ENCODE measurements at regions not wholly inside any gene's neighbourhood (a gene's known extent, or its start where the extent isn't known, plus 50 kb on each side); places are given as distances from the start of the nearest gene placed in this dataset.

DNA sequence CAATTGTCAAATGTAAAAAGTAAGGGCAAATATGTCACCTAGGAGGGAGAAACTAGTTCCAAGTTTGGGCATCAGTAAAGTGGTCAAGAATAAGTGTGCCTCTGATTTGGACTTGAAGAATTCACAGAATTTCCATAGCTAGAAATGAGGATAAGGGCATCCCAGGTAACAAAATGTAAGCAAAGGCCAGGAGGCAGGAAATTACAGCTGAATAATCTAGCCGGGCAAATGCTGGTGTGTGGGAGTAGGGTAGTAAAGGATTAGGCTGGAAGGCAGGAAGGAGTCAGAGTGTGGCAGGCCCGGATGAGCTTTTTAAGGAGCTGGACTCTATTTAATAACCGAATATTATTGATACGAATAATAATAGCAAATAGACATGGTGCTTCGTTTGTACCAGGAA, 144.9 kb upstream of the EGFLAM start:
- no peak overlapping the region for H3K4me3 ChIP-seq (replicated peaks in 1 of 2; ENCODE audit: low read depth in 1 of 2, low read length in 2 of 2)
- H3K9ac ChIP-seq (ENCODE audit: low read length), result no peak overlapping the region
- CTCF ChIA-PET, result no interaction called here
- no TSS peak for BruUV-seq (replicated peaks)
- peaks cover 9% of the 10 kb centered on the region; the same call in 1 of the 2 replicates for H3K27me3 ChIP-seq (ENCODE audit: insufficient read depth, low read length)
- no peak overlapping the region for H2AFZ ChIP-seq (ENCODE audit: low read depth, low read length, poor library complexity, severe bottlenecking)
- RAD21 ChIA-PET (ENCODE audit: low non-redundant PET in 1 of 2, low total read pairs in 2 of 2, uncharacterized antibody in 2 of 2, unreplicated experiment in 2 of 2), result no interaction called here
- POLR2A ChIA-PET, result no interaction called here
- no peak overlapping the region for H3K4me2 ChIP-seq (ENCODE audit: low read length)
- no peaks in the 10 kb centered on the region for H3K79me2 ChIP-seq (ENCODE audit: insufficient read depth, low read length)
- no peak for ATAC-seq
- no peaks in the 10 kb centered on the region for H3K9me2 ChIP-seq (ENCODE audit: insufficient read depth)
- no peaks in the 10 kb centered on the region for H3K36me3 ChIP-seq (ENCODE audit: control insufficient read depth in 1 of 2, insufficient read depth in 2 of 2, low read length in 2 of 2)
- H3K4me1 ChIP-seq (ENCODE audit: control insufficient read depth in 1 of 2, insufficient read depth in 2 of 2, low read length in 2 of 2), result no peaks in the 10 kb centered on the region
- intact Hi-C loops (cut with micrococcal nuclease), result no loop called here
- H4K20me1 ChIP-seq (ENCODE audit: insufficient read depth), result no peaks in the 10 kb centered on the region
- no peaks in the 10 kb centered on the region for H3K9me3 ChIP-seq (ENCODE audit: control insufficient read depth in 1 of 2, insufficient read depth in 1 of 2, low read depth in 1 of 2, low read length in 2 of 2)
- no peak overlapping the region for H3K27ac ChIP-seq (ENCODE audit: low read depth, low read length)
- no peak for DNase-seq (ENCODE audit: low read depth, low spot score)
- no peak for TF ChIP-seq ELF1 (IDR thresholded peaks at IDR 0.05; ENCODE audit: borderline replicate concordance, low read depth)
- TF ChIP-seq CEBPB (IDR thresholded peaks at IDR 0.05; ENCODE audit: low read depth), result no peak

DNA sequence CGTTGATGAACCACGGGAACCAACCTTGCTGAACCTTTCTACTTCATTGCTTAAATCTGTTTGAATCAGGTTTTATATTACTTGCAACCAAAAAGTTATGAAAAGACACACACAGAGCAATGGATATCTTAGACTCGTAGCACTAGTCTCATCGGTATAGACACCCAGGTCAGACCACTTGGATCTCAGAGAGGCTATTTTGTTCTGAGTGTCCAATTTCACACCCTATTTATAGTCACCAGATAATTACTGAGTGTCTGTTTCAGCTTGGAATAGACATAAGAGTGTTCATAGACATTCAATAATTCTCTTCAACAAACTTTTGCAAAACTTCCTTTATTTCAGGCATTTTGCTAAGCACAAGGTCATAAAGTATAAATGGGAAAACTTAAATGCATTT, 145.4 kb upstream of the EGFLAM start:
- ChIA-PET RAD21 (ENCODE audit: low non-redundant PET in 1 of 2, low total read pairs in 2 of 2, uncharacterized antibody in 2 of 2, unreplicated experiment in 2 of 2) (no interaction called here), POLR2A (no interaction called here), CTCF (no interaction called here)
- Histone ChIP-seq H3K36me3 (ENCODE audit: control insufficient read depth in 1 of 2, insufficient read depth in 2 of 2, low read length in 2 of 2) (no peaks in the 10 kb centered on the region), H3K4me1 (ENCODE audit: control insufficient read depth in 1 of 2, insufficient read depth in 2 of 2, low read length in 2 of 2) (no peaks in the 10 kb centered on the region), H3K4me3 (replicated peaks in 1 of 2; ENCODE audit: low read depth in 1 of 2, low read length in 2 of 2) (no peak overlapping the region), H4K20me1 (ENCODE audit: insufficient read depth) (no peaks in the 10 kb centered on the region), H3K79me2 (ENCODE audit: insufficient read depth, low read length) (no peaks in the 10 kb centered on the region), H3K4me2 (ENCODE audit: low read length) (no peak overlapping the region), H3K9ac (ENCODE audit: low read length) (no peak overlapping the region), H3K27ac (ENCODE audit: low read depth, low read length) (no peak overlapping the region), H2AFZ (ENCODE audit: low read depth, low read length, poor library complexity, severe bottlenecking) (no peak overlapping the region), H3K9me3 (ENCODE audit: control insufficient read depth in 1 of 2, insufficient read depth in 1 of 2, low read depth in 1 of 2, low read length in 2 of 2) (no peaks in the 10 kb centered on the region), H3K27me3 (ENCODE audit: insufficient read depth, low read length) (peaks cover 5% of the 10 kb centered on the region; the same call in 1 of the 2 replicates), H3K9me2 (ENCODE audit: insufficient read depth) (no peaks in the 10 kb centered on the region)
- DNase-seq (ENCODE audit: low read depth, low spot score) (no peak), ATAC-seq (no peak)
- no TSS peak for BruUV-seq (replicated peaks)
- intact Hi-C loops (cut with micrococcal nuclease), result no loop called here
- TF ChIP-seq POLR2AphosphoS5 (IDR thresholded peaks at IDR 0.05; ENCODE audit: low read depth, low read length) (no peak), RAD21 (IDR thresholded peaks at IDR 0.05; ENCODE audit: low read depth) (no peak), YY1 (IDR thresholded peaks at IDR 0.05; ENCODE audit: extremely low read depth, insufficient replicate concordance, low read depth, low read length) (no peak), ATF3 (IDR thresholded peaks at IDR 0.05) (no peak), ELF1 (IDR thresholded peaks at IDR 0.05; ENCODE audit: borderline replicate concordance, low read depth) (no peak), CBX3 (IDR thresholded peaks at IDR 0.05; ENCODE audit: low read depth) (no peak), CEBPB (IDR thresholded peaks at IDR 0.05; ENCODE audit: low read depth) (no peak), ZNF274 (IDR thresholded peaks at IDR 0.05; ENCODE audit: low read depth, low read length) (no peak), SRF (IDR thresholded peaks at IDR 0.05; ENCODE audit: low read depth) (no peak), EZH2 (IDR thresholded peaks at IDR 0.05) (no peak), SIN3A (IDR thresholded peaks at IDR 0.05; ENCODE audit: low read depth) (no peak), ZBTB33 (IDR thresholded peaks at IDR 0.05; ENCODE audit: extremely low read depth, insufficient replicate concordance, low read length) (no peak), EGR1 (IDR thresholded peaks at IDR 0.05; ENCODE audit: low read depth) (no peak), POLR2A (IDR thresholded peaks at IDR 0.05; ENCODE audit: borderline replicate concordance, extremely low read depth, insufficient read depth, insufficient read length) (no peak), JUND (IDR thresholded peaks at IDR 0.05) (no peak)
- TF ChIP-seq, protein P1, sequence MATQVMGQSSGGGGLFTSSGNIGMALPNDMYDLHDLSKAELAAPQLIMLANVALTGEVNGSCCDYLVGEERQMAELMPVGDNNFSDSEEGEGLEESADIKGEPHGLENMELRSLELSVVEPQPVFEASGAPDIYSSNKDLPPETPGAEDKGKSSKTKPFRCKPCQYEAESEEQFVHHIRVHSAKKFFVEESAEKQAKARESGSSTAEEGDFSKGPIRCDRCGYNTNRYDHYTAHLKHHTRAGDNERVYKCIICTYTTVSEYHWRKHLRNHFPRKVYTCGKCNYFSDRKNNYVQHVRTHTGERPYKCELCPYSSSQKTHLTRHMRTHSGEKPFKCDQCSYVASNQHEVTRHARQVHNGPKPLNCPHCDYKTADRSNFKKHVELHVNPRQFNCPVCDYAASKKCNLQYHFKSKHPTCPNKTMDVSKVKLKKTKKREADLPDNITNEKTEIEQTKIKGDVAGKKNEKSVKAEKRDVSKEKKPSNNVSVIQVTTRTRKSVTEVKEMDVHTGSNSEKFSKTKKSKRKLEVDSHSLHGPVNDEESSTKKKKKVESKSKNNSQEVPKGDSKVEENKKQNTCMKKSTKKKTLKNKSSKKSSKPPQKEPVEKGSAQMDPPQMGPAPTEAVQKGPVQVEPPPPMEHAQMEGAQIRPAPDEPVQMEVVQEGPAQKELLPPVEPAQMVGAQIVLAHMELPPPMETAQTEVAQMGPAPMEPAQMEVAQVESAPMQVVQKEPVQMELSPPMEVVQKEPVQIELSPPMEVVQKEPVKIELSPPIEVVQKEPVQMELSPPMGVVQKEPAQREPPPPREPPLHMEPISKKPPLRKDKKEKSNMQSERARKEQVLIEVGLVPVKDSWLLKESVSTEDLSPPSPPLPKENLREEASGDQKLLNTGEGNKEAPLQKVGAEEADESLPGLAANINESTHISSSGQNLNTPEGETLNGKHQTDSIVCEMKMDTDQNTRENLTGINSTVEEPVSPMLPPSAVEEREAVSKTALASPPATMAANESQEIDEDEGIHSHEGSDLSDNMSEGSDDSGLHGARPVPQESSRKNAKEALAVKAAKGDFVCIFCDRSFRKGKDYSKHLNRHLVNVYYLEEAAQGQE (IDR thresholded peaks at IDR 0.05; ENCODE audit: low read depth), result no peak
- TF ChIP-seq, protein P2, sequence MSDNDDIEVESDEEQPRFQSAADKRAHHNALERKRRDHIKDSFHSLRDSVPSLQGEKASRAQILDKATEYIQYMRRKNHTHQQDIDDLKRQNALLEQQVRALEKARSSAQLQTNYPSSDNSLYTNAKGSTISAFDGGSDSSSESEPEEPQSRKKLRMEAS (IDR thresholded peaks at IDR 0.05), result no peak
